Body of pancreas (tissue), 4 donors: ENCODE measurements at regions not wholly inside any gene's neighbourhood (a gene's known extent, or its start where the extent isn't known, plus 50 kb on each side); places are given as distances from the start of the nearest gene placed in this dataset.

Experiments
- ATAC-seq: fragments of 150-250 bp; one replicate; pipeline ENCODE4 v1.9.1; 2016
- DNase-seq, 4 donors: peaks; one replicate each; pipeline ENCODE4 v3.0.0-alpha.2; 2019
- H3K27ac ChIP-seq, 4 donors: fragments of 200-600 bp; sonication (generic); 1 replicate in 3 of 4; 2 replicates in 1 of 4; pipeline versions ENCODE4 v1.5.1 to v1.6.1; 2016 to 2019; ENCODE audit warnings: mild to moderate bottlenecking in 1 of 4, mixed read lengths in 1 of 4, moderate library complexity in 1 of 4
- H3K27me3 ChIP-seq, 2 donors: fragments of 200-600 bp; sonication (generic); one replicate each; pipeline ENCODE4 v1.6.0; 2016; ENCODE audit warnings: mild to moderate bottlenecking in 1 of 2
- H3K36me3 ChIP-seq, 2 donors: fragments of 200-600 bp; sonication (generic); replicated peaks in 1 of 2; 2 replicates each; pipeline ENCODE4 v1.5.1; 2016; ENCODE audit warnings: low read depth in 2 of 2; ENCODE audit not compliant: insufficient read depth in 1 of 2
- H3K4me1 ChIP-seq: fragments of 200-600 bp; sonication (generic); one replicate; pipeline ENCODE4 v1.6.0; 2016
- H3K4me3 ChIP-seq, 2 donors: fragments of 200-600 bp; sonication (generic); 1 replicate in 1 of 2; 2 replicates in 1 of 2; pipeline ENCODE4 v1.5.1; 2016 to 2019
- H3K9me3 ChIP-seq, 3 donors: fragments of 200-600 bp; sonication (generic); 1 replicate in 2 of 3; 2 replicates in 1 of 3; pipeline ENCODE4 v1.5.1; 2016
- CTCF ChIP-seq, 7 experiments: fragments of 450-650 bp in 4 of 7; fragments of 200-600 bp in 3 of 7; sonication (generic) in 3 of 7; IDR thresholded peaks; one replicate each; pipeline ENCODE4 v1.5.1; 2016 to 2019; ENCODE audit warnings: antibody characterized with exemption in 7 of 7
- POLR2A ChIP-seq, 3 donors: fragments of 450-650 bp; IDR thresholded peaks; one replicate each; pipeline ENCODE4 v1.6.1; 2016; ENCODE audit warnings: antibody characterized with exemption in 3 of 3, mild to moderate bottlenecking in 2 of 3
- WGBS, 2 donors: methylation state at CpG; one replicate each; pipeline ENCODE4 v1.1.5; 2017; 5-methylcytosine and 5-hydroxymethylcytosine counted together
- intact Hi-C: fragments of 100-400 bp; cut with DNase I; formaldehyde crosslinking; loops from one replicate; pipeline ENCODE4 v1.15.1; 2023

- intact Hi-C loops, result no loop called here
- Histone ChIP-seq H3K27me3 (no peaks in the 10 kb centered on the region), H3K36me3 (no peaks in the 10 kb centered on the region), H3K4me3 (no peak overlapping the region), H3K4me1 (no peaks in the 10 kb centered on the region), H3K27ac (no peak overlapping the region), H3K9me3 (no peaks in the 10 kb centered on the region)
- no peak for DNase-seq
- 0 to 75% methylated on average over 1 to 4 of the region's 4 CpGs for WGBS, 2 donors
- no peak for ATAC-seq
- TF ChIP-seq POLR2A (IDR thresholded peaks at IDR 0.05) (no peak), CTCF (IDR thresholded peaks at IDR 0.05) (no peak)
Observed at GRCh38 chr12:111222523-111222922, 146.4 kb downstream of the PHETA1 start.

GRCh38 chr12:111222027-111222414 is 146.9 kb downstream of the PHETA1 start:
- Histone ChIP-seq H3K4me1 (no peaks in the 10 kb centered on the region), H3K4me3 (no peak overlapping the region), H3K27me3 (no peaks in the 10 kb centered on the region), H3K36me3 (no peaks in the 10 kb centered on the region), H3K9me3 (no peaks in the 10 kb centered on the region), H3K27ac (no peak overlapping the region)
- TF ChIP-seq POLR2A (IDR thresholded peaks at IDR 0.05), result no peak
- TF ChIP-seq CTCF (IDR thresholded peaks at IDR 0.05), result no peak
- ATAC-seq (no peak), DNase-seq (no peak)
- intact Hi-C loops, result no loop called here
- WGBS, 2 donors, result 74 to 75% methylated on average over 6 of the region's 6 CpGs

GRCh38 chr12:111221062-111222026 is 147.6 kb downstream of the PHETA1 start:
- WGBS, 2 donors, result 75 to 76% methylated on average over 14 of the region's 14 CpGs
- TF ChIP-seq POLR2A (IDR thresholded peaks at IDR 0.05) (no peak), CTCF (IDR thresholded peaks at IDR 0.05) (no peak)

GRCh38 chr12:111220363-111220762 is 148.5 kb downstream of the PHETA1 start:
- Histone ChIP-seq H3K36me3 (no peaks in the 10 kb centered on the region), H3K9me3 (no peaks in the 10 kb centered on the region), H3K4me3 (no peak overlapping the region), H3K27ac (no peak overlapping the region), H3K4me1 (no peaks in the 10 kb centered on the region), H3K27me3 (no peaks in the 10 kb centered on the region)
- DNase-seq (no peak), ATAC-seq (no peak)
- 82 to 92% methylated on average over 1 of the region's 1 CpG for WGBS, 2 donors
- TF ChIP-seq CTCF (IDR thresholded peaks at IDR 0.05), result no peak
- TF ChIP-seq POLR2A (IDR thresholded peaks at IDR 0.05), result no peak
- intact Hi-C loops, result no loop called here

More at GRCh38 chr12:111221062-111222026, 147.6 kb downstream of the PHETA1 start:
- Histone ChIP-seq H3K9me3 (no peaks in the 10 kb centered on the region), H3K27me3 (no peaks in the 10 kb centered on the region), H3K4me1 (no peaks in the 10 kb centered on the region), H3K27ac (no peak overlapping the region), H3K36me3 (no peaks in the 10 kb centered on the region), H3K4me3 (no peak overlapping the region)
- ATAC-seq (no peak), DNase-seq (no peak)
- intact Hi-C loops, result no loop called here

- no peaks in the 10 kb centered on the region for H3K36me3 ChIP-seq
- DNase-seq, result no peak
- no peak for TF ChIP-seq POLR2A (IDR thresholded peaks at IDR 0.05)
- no peak for TF ChIP-seq CTCF (IDR thresholded peaks at IDR 0.05)
- no peaks in the 10 kb centered on the region for H3K9me3 ChIP-seq
- intact Hi-C loops, result no loop called here
- H3K27me3 ChIP-seq, result no peaks in the 10 kb centered on the region
- H3K4me3 ChIP-seq, result no peak overlapping the region
- 82 to 91% methylated on average over 2 of the region's 2 CpGs for WGBS, 2 donors
- H3K4me1 ChIP-seq, result no peaks in the 10 kb centered on the region
- no peak for ATAC-seq
- H3K27ac ChIP-seq, result no peak overlapping the region
Observed at GRCh38 chr12:111219440-111219839, 149.5 kb downstream of the PHETA1 start.
